Panc1 (cell line): ENCODE measurements at regions not wholly inside any gene's neighbourhood (a gene's known extent, or its start where the extent isn't known, plus 50 kb on each side); places are given as distances from the start of the nearest gene placed in this dataset.

Experiments
- ATAC-seq: fragments of 200-7000 bp; cut with Tn5 transposase; 2 replicates; pipeline ENCODE4 v1.9.1; 2020; ENCODE audit warnings: mild to moderate bottlenecking, moderate library complexity
- BruUV-seq: library from RNA; stranded (reverse); fragments of 400-500 nt; replicated peaks from 2 replicates; lab custom pipeline; 2021; lab: Mats Ljungman, UMichigan
- CTCF ChIA-PET: fragments of 300-600 bp; sonication (Branson Sonifier 250); formaldehyde crosslinking; loops from one replicate; lab custom pipeline; 2022; ENCODE audit warnings: antibody characterized with exemption; lab: Charles Lee
- POLR2A ChIA-PET: fragments of 300-600 bp; sonication (Branson Sonifier 250); formaldehyde crosslinking; loops from one replicate; lab custom pipeline; 2022; ENCODE audit warnings: antibody characterized with exemption; lab: Charles Lee
- DNase-seq: peaks from one replicate; pipeline ENCODE4 v3.0.0-alpha.2; 2010; ENCODE audit warnings: low read depth, low spot score
- H3K27ac ChIP-seq: 2 replicates; pipeline ENCODE4 v1.5.1; 2011; ENCODE audit warnings: mild to moderate bottlenecking, low read length, inconsistent platforms
- H3K27me3 ChIP-seq: fragments of 200-500 bp; sonication (Bioruptor generic); 2 replicates; pipeline ENCODE4 v1.6.0; 2014; ENCODE audit warnings: low read length, inconsistent platforms; ENCODE audit not compliant: control insufficient read depth, insufficient read depth
- H3K36me3 ChIP-seq: fragments of 200-500 bp; sonication (Bioruptor generic); 2 replicates; pipeline ENCODE4 v1.5.1; 2014; ENCODE audit warnings: inconsistent platforms, mild to moderate bottlenecking, low read length, moderate library complexity; ENCODE audit not compliant: control insufficient read depth, insufficient read depth
- H3K4me1 ChIP-seq: 2 replicates; pipeline ENCODE4 v1.5.1; 2011; ENCODE audit warnings: inconsistent platforms, mild to moderate bottlenecking, low read length, moderate library complexity; ENCODE audit not compliant: control insufficient read depth, insufficient read depth
- H3K4me3 ChIP-seq, 2 experiments: 2 replicates each; pipeline ENCODE4 v1.5.1; 2011 to 2012; ENCODE audit warnings: low read depth in 2 of 2, low read length in 2 of 2, mild to moderate bottlenecking in 2 of 2, inconsistent platforms in 1 of 2, moderate library complexity in 1 of 2
- H3K9me3 ChIP-seq: fragments of 200-500 bp; sonication (Bioruptor generic); 2 replicates; pipeline ENCODE4 v1.5.1; 2014; ENCODE audit warnings: low read depth, mild to moderate bottlenecking, inconsistent platforms, low read length, moderate library complexity; ENCODE audit not compliant: control insufficient read depth, insufficient read depth
- POLR2AphosphoS5 ChIP-seq: IDR thresholded peaks from 2 replicates; pipeline ENCODE4 v1.6.1; 2012; ENCODE audit warnings: mild to moderate bottlenecking, low read depth, low read length, moderate library complexity
- SIN3A ChIP-seq: IDR thresholded peaks from 2 replicates; pipeline ENCODE4 v1.6.1; 2012; ENCODE audit warnings: low read depth, mild to moderate bottlenecking, low read length, moderate library complexity, borderline replicate concordance; ENCODE audit not compliant: insufficient read depth
- TCF7L2 ChIP-seq: IDR thresholded peaks from 2 replicates; pipeline ENCODE4 v1.6.1; 2011; ENCODE audit warnings: mild to moderate bottlenecking, low read depth, low read length, inconsistent platforms
- in situ Hi-C: cut with HindIII; loops from 2 replicates; pipeline ENCODE4 v1.10.0; 2016; ENCODE audit warnings: low sequenced_read_pairs, low pct_unique_long_range_greater_than_20kb
- intact Hi-C: fragments of 100-400 bp; cut with micrococcal nuclease; formaldehyde crosslinking; loops from one replicate; pipeline ENCODE4 v1.10.0; 2022; ENCODE audit not compliant: unreplicated experiment
- TF ChIP-seq, protein P1 (sequence below), 2 experiments: IDR thresholded peaks; 2 replicates each; pipeline ENCODE4 v1.6.1; 2011 to 2012; ENCODE audit warnings: low read depth in 2 of 2, control low read depth in 1 of 2, low read length in 1 of 2, mild to moderate bottlenecking in 1 of 2, moderate library complexity in 1 of 2; ENCODE audit not compliant: insufficient read depth in 1 of 2
- TF ChIP-seq, protein P2 (sequence below): fragments of 450-650 bp; IDR thresholded peaks from 2 replicates; pipeline ENCODE4 v1.5.1; 2017; ENCODE audit warnings: mild to moderate bottlenecking

GRCh38 chr2:155384555-155385123, 686.1 kb downstream of the KCNJ3 start:
- CTCF ChIA-PET = no interaction called here
- no peaks in the 10 kb centered on the region for H3K36me3 ChIP-seq
- H3K9me3 ChIP-seq = no peaks in the 10 kb centered on the region
- TF ChIP-seq SIN3A (no peak), POLR2AphosphoS5 (no peak), TCF7L2 (no peak)
- TF ChIP-seq, protein P1, sequence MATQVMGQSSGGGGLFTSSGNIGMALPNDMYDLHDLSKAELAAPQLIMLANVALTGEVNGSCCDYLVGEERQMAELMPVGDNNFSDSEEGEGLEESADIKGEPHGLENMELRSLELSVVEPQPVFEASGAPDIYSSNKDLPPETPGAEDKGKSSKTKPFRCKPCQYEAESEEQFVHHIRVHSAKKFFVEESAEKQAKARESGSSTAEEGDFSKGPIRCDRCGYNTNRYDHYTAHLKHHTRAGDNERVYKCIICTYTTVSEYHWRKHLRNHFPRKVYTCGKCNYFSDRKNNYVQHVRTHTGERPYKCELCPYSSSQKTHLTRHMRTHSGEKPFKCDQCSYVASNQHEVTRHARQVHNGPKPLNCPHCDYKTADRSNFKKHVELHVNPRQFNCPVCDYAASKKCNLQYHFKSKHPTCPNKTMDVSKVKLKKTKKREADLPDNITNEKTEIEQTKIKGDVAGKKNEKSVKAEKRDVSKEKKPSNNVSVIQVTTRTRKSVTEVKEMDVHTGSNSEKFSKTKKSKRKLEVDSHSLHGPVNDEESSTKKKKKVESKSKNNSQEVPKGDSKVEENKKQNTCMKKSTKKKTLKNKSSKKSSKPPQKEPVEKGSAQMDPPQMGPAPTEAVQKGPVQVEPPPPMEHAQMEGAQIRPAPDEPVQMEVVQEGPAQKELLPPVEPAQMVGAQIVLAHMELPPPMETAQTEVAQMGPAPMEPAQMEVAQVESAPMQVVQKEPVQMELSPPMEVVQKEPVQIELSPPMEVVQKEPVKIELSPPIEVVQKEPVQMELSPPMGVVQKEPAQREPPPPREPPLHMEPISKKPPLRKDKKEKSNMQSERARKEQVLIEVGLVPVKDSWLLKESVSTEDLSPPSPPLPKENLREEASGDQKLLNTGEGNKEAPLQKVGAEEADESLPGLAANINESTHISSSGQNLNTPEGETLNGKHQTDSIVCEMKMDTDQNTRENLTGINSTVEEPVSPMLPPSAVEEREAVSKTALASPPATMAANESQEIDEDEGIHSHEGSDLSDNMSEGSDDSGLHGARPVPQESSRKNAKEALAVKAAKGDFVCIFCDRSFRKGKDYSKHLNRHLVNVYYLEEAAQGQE (IDR thresholded peaks at IDR 0.05; ENCODE audit: insufficient read depth in 1 of 2, low read depth in 2 of 2, low read length in 1 of 2) = no peak
- TF ChIP-seq, protein P2, sequence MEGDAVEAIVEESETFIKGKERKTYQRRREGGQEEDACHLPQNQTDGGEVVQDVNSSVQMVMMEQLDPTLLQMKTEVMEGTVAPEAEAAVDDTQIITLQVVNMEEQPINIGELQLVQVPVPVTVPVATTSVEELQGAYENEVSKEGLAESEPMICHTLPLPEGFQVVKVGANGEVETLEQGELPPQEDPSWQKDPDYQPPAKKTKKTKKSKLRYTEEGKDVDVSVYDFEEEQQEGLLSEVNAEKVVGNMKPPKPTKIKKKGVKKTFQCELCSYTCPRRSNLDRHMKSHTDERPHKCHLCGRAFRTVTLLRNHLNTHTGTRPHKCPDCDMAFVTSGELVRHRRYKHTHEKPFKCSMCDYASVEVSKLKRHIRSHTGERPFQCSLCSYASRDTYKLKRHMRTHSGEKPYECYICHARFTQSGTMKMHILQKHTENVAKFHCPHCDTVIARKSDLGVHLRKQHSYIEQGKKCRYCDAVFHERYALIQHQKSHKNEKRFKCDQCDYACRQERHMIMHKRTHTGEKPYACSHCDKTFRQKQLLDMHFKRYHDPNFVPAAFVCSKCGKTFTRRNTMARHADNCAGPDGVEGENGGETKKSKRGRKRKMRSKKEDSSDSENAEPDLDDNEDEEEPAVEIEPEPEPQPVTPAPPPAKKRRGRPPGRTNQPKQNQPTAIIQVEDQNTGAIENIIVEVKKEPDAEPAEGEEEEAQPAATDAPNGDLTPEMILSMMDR = no peak
- DNase-seq = no peak
- no peaks in the 10 kb centered on the region for H3K4me1 ChIP-seq
- no TSS peak for BruUV-seq
- H3K4me3 ChIP-seq = no peak overlapping the region
- no peaks in the 10 kb centered on the region for H3K27me3 ChIP-seq
- POLR2A ChIA-PET = no interaction called here
- in situ Hi-C loops = no loop called here
- ATAC-seq = no peak
- intact Hi-C loops = loop anchor here (5.0 kb wide), 1 partner anchor 633 kb away; no protein-coding TSS in a partner anchor
- no peak overlapping the region for H3K27ac ChIP-seq

DNA sequence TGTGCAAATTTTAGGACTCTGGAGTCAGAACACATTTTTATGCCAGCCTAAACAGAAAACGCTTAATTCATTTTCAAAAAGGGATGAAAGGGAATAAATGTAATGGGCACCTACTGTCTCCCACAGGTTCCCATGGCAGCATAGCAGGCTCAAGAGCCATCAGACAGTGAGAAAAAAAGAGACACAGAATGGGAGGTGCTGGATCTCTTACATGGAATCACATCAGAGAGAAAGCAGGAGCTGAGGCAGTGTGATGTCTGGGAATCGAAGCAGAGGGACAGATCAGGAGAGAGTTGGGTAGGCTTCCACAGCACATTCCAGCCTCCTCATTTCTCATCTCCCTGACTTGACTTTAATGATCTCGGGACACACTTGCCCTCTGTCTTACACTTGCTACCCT, 684.3 kb downstream of the KCNJ3 start:
- H3K27ac ChIP-seq = no peak overlapping the region
- no peaks in the 10 kb centered on the region for H3K4me1 ChIP-seq
- H3K9me3 ChIP-seq = no peaks in the 10 kb centered on the region
- TF ChIP-seq SIN3A = no peak
- no peak for TF ChIP-seq TCF7L2
- TF ChIP-seq, protein P2 = no peak
- TF ChIP-seq, protein P1 (IDR thresholded peaks at IDR 0.05; ENCODE audit: insufficient read depth in 1 of 2, low read depth in 2 of 2, low read length in 1 of 2) = no peak
- no peak for TF ChIP-seq POLR2AphosphoS5
- POLR2A ChIA-PET = no interaction called here
- no peaks in the 10 kb centered on the region for H3K36me3 ChIP-seq
- BruUV-seq = no TSS peak
- intact Hi-C loops (no loop called here), in situ Hi-C loops (no loop called here)
- ATAC-seq (no peak), DNase-seq (no peak)
- H3K4me3 ChIP-seq = no peak overlapping the region
- CTCF ChIA-PET = no interaction called here
- no peaks in the 10 kb centered on the region for H3K27me3 ChIP-seq
